ENCODE measurements at regions not wholly inside any gene's neighbourhood (a gene's known extent, or its start where the extent isn't known, plus 50 kb on each side); places are given as distances from the start of the nearest gene placed in this dataset.

DNA sequence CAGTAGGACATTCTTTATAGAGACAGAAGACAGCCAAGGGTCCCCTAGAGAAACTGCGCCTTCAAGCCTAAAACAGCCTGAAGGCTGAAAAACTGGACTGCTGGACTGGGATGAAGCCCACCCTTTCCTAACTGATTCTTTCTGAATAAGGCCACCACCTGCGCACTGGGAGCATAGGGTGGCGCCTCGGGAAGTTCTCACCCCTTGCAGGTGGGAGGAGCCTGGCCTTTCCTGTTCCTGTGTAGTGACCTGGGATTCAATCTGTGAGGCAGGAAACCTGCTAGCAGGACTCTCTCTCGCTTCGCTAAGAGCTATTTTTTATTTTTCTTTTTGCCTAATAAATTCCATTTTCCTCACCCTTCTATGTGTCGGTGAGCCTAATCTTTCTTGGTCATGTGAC, 61.8 kb upstream of the KLHL13 start:
- no peak for TF ChIP-seq POLR2A (IDR thresholded peaks at IDR 0.05)
- TF ChIP-seq, protein P1, sequence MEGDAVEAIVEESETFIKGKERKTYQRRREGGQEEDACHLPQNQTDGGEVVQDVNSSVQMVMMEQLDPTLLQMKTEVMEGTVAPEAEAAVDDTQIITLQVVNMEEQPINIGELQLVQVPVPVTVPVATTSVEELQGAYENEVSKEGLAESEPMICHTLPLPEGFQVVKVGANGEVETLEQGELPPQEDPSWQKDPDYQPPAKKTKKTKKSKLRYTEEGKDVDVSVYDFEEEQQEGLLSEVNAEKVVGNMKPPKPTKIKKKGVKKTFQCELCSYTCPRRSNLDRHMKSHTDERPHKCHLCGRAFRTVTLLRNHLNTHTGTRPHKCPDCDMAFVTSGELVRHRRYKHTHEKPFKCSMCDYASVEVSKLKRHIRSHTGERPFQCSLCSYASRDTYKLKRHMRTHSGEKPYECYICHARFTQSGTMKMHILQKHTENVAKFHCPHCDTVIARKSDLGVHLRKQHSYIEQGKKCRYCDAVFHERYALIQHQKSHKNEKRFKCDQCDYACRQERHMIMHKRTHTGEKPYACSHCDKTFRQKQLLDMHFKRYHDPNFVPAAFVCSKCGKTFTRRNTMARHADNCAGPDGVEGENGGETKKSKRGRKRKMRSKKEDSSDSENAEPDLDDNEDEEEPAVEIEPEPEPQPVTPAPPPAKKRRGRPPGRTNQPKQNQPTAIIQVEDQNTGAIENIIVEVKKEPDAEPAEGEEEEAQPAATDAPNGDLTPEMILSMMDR (IDR thresholded peaks at IDR 0.05) = no peak
